Hepatocyte (in vitro differentiated cells): ENCODE measurements at regions not wholly inside any gene's neighbourhood (a gene's known extent, or its start where the extent isn't known, plus 50 kb on each side); places are given as distances from the start of the nearest gene placed in this dataset.

ENCODE experiments used
- DNase-seq: peaks from one replicate; pipeline ENCODE4 v3.0.0-alpha.2; 2016; ENCODE audit warnings: low spot score
- H2AFZ ChIP-seq: fragments of 200-600 bp; sonication (generic); 2 replicates; pipeline ENCODE4 v1.6.0; 2016; ENCODE audit warnings: antibody characterized with exemption, mild to moderate bottlenecking
- H3K27ac ChIP-seq: fragments of 200-600 bp; sonication (generic); 2 replicates; pipeline ENCODE4 v1.5.1; 2016; ENCODE audit warnings: mild to moderate bottlenecking
- H3K27me3 ChIP-seq: fragments of 200-600 bp; sonication (generic); 2 replicates; pipeline ENCODE4 v1.6.1; 2016
- H3K36me3 ChIP-seq: fragments of 200-600 bp; sonication (generic); replicated peaks from 2 replicates; pipeline ENCODE4 v1.5.1; 2016; ENCODE audit warnings: low read depth; ENCODE audit not compliant: insufficient read depth
- H3K4me1 ChIP-seq: fragments of 200-600 bp; sonication (generic); 2 replicates; pipeline ENCODE4 v1.5.1; 2016; ENCODE audit warnings: mild to moderate bottlenecking, moderate library complexity; ENCODE audit not compliant: insufficient read depth
- H3K4me2 ChIP-seq: fragments of 200-600 bp; sonication (generic); 2 replicates; pipeline ENCODE4 v1.6.0; 2016
- H3K4me3 ChIP-seq: fragments of 200-600 bp; sonication (generic); 2 replicates; pipeline ENCODE4 v1.5.1; 2016; ENCODE audit warnings: mild to moderate bottlenecking
- H3K79me2 ChIP-seq: fragments of 200-600 bp; sonication (generic); 2 replicates; pipeline ENCODE4 v1.6.0; 2017; ENCODE audit warnings: mild to moderate bottlenecking
- H3K9me2 ChIP-seq: fragments of 200-600 bp; sonication (generic); replicated peaks from 2 replicates; pipeline ENCODE4 v1.6.0; 2017; ENCODE audit warnings: mild to moderate bottlenecking; ENCODE audit not compliant: insufficient read depth
- H3K9me3 ChIP-seq: fragments of 200-600 bp; sonication (generic); 2 replicates; pipeline ENCODE4 v1.5.1; 2016; ENCODE audit warnings: low read depth, mild to moderate bottlenecking
- H4K20me1 ChIP-seq: fragments of 200-600 bp; sonication (generic); 2 replicates; pipeline ENCODE4 v1.6.0; 2016; ENCODE audit warnings: mild to moderate bottlenecking; ENCODE audit not compliant: insufficient read depth, poor library complexity, severe bottlenecking
- EZH2 ChIP-seq: fragments of 200-600 bp; sonication (generic); IDR thresholded peaks from 2 replicates; pipeline ENCODE4 v1.6.1; 2016; ENCODE audit warnings: antibody characterized with exemption, mild to moderate bottlenecking, borderline replicate concordance
- EZH2phosphoT487 ChIP-seq: fragments of 200-600 bp; sonication (generic); IDR thresholded peaks from one replicate; pipeline ENCODE4 v1.6.1; 2018; ENCODE audit warnings: antibody characterized with exemption, mild to moderate bottlenecking, low read depth, moderate library complexity; ENCODE audit not compliant: unreplicated experiment, severe bottlenecking
- WGBS: methylation state at CpG from one replicate; pipeline ENCODE4 v1.1.6; 2016; ENCODE audit warnings: low lambda C conversion rate; ENCODE audit errors: missing lambda C conversion rate; 5-methylcytosine and 5-hydroxymethylcytosine counted together
- TF ChIP-seq, protein P1 (sequence below): fragments of 200-600 bp; sonication (generic); IDR thresholded peaks from 2 replicates; pipeline ENCODE4 v1.5.1; 2016; ENCODE audit warnings: antibody characterized with exemption, mild to moderate bottlenecking; ENCODE audit not compliant: poor library complexity

DNA sequence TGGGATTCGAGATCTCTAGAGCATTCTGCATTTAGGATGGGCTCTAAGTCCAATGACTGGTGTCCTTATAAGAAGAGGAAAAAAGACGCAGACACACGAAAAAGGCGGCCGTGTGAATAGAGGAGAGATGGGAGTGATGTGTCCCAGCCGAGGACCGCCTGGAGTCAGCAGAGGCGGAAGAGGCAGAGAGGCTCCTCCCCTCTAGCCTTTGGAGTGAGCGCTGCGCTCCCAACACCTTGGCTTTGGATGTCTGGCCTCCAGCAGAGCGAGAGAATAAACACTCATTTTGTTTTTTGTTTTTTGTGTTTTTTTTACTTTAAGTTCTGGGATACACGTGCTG is 83.0 kb upstream of the RTL6 start:
- no peak for DNase-seq
- Histone ChIP-seq H4K20me1 (no peaks in the 10 kb centered on the region), H2AFZ (no peak overlapping the region), H3K9me3 (no peaks in the 10 kb centered on the region), H3K4me3 (no peak overlapping the region), H3K9me2 (no peaks in the 10 kb centered on the region), H3K27ac (no peak overlapping the region), H3K4me1 (no peaks in the 10 kb centered on the region), H3K79me2 (no peaks in the 10 kb centered on the region), H3K36me3 (no peaks in the 10 kb centered on the region), H3K27me3 (no peaks in the 10 kb centered on the region), H3K4me2 (no peak overlapping the region)
- no peak for TF ChIP-seq EZH2phosphoT487
- TF ChIP-seq, protein P1, sequence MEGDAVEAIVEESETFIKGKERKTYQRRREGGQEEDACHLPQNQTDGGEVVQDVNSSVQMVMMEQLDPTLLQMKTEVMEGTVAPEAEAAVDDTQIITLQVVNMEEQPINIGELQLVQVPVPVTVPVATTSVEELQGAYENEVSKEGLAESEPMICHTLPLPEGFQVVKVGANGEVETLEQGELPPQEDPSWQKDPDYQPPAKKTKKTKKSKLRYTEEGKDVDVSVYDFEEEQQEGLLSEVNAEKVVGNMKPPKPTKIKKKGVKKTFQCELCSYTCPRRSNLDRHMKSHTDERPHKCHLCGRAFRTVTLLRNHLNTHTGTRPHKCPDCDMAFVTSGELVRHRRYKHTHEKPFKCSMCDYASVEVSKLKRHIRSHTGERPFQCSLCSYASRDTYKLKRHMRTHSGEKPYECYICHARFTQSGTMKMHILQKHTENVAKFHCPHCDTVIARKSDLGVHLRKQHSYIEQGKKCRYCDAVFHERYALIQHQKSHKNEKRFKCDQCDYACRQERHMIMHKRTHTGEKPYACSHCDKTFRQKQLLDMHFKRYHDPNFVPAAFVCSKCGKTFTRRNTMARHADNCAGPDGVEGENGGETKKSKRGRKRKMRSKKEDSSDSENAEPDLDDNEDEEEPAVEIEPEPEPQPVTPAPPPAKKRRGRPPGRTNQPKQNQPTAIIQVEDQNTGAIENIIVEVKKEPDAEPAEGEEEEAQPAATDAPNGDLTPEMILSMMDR: no peak
- TF ChIP-seq EZH2: no peak
- 91% methylated on average over 12 of the region's 12 CpGs for WGBS

DNA sequence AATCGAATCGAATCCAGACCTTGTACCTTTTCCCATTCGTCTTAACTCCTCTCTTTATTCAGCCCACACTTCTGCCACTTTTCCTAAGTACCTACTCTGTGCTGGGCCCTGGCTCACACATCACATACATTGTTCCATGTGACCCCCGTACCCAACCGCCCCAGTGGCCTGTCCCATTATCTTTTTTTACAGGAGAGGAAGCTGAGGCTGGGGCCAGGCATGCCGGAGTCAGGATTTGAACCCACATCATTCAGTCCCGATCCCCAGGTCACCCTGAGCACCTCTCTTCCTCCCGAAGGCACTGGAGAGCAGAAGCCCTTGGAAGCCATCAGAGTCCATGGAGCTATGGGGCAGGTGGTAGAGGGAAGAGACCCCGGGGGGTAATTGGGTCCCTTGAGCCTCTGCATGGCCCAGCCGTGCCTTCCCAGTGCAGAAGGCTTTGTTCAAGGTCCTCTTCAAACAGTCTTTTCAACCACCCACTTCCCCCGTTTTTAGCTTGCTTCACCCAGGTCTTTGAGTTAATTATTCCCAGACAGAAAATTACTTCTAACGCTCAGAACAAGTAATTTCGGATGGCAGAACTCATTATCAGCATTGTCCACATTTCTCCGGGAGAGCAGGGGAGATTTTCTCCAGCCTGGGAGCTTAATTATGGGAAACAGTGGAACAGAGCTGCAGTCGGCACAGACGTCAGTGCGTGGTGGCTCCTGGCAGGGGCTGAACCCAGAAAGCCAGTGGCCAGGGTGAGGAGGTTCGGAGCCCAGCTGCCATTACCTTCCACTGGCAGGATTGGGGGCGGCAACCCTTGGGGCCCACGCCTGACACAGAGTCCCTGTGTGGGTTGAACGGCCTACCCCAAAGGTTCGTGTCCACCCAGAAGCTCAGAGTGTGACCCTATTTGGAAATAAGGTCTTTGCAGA is 82.4 kb upstream of the RTL6 start:
- no peaks in the 10 kb centered on the region for H3K9me2 ChIP-seq
- H2AFZ ChIP-seq: no peak overlapping the region
- H3K9me3 ChIP-seq: no peaks in the 10 kb centered on the region
- H4K20me1 ChIP-seq: no peaks in the 10 kb centered on the region
- 73% methylated on average over 22 of the region's 22 CpGs for WGBS
- no peak overlapping the region for H3K27ac ChIP-seq
- no peaks in the 10 kb centered on the region for H3K4me1 ChIP-seq
- DNase-seq: no peak
- TF ChIP-seq EZH2phosphoT487 (no peak), EZH2 (no peak)
- TF ChIP-seq, protein P1: no peak
- no peaks in the 10 kb centered on the region for H3K79me2 ChIP-seq
- H3K4me3 ChIP-seq: no peak overlapping the region
- H3K4me2 ChIP-seq: no peak overlapping the region
- no peaks in the 10 kb centered on the region for H3K36me3 ChIP-seq
- H3K27me3 ChIP-seq: peaks cover 1% of the 10 kb centered on the region

DNA sequence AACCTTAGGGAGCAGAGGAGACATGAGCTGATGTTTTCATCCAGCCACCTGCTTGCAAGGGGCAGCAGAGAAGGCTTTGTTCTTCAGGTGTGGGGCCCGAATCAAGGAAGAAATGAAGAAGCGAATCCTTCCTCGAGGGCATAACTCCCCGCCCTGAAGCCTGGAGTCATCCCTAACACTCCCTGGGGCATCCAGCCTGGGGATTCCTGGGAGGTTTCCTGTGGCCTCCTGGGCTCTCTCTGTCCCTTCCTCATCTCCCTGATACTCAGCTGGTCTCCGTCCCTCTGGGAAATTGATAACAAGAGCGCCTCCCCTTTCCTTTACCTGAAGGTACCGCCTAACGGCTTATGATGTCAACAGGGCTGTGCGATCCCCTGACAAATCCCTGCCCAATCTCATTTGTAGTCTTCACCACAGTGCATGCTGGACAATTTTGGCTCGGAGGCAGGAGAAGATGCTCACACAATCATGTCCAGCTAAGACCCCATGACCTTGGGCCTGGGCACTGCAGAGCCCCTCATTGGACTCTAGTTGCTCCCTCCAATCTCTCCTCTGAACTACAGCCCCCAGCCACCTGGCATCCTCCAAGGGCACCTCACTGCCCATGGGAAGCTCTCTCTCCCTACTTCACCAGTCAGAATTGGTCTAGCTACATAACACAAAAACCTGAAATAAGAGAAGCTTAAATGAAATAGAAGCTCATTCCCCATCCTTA is 80.6 kb upstream of the RTL6 start:
- no peak overlapping the region for H2AFZ ChIP-seq
- peaks cover 3% of the 10 kb centered on the region for H3K27me3 ChIP-seq
- H3K4me1 ChIP-seq: peaks cover 3% of the 10 kb centered on the region
- no peak overlapping the region for H3K4me2 ChIP-seq
- H3K9me3 ChIP-seq: no peaks in the 10 kb centered on the region
- H3K9me2 ChIP-seq: no peaks in the 10 kb centered on the region
- no peak overlapping the region for H3K27ac ChIP-seq
- H3K36me3 ChIP-seq: no peaks in the 10 kb centered on the region
- no peak overlapping the region for H3K4me3 ChIP-seq
- DNase-seq: no peak
- H3K79me2 ChIP-seq: no peaks in the 10 kb centered on the region
- TF ChIP-seq, protein P1: no peak
- TF ChIP-seq EZH2phosphoT487 (no peak), EZH2 (no peak)
- 77% methylated on average over 10 of the region's 10 CpGs for WGBS
- no peaks in the 10 kb centered on the region for H4K20me1 ChIP-seq
